ENCODE measurements at regions not wholly inside any gene's neighbourhood (a gene's known extent, or its start where the extent isn't known, plus 50 kb on each side); places are given as distances from the start of the nearest gene placed in this dataset.

DNA sequence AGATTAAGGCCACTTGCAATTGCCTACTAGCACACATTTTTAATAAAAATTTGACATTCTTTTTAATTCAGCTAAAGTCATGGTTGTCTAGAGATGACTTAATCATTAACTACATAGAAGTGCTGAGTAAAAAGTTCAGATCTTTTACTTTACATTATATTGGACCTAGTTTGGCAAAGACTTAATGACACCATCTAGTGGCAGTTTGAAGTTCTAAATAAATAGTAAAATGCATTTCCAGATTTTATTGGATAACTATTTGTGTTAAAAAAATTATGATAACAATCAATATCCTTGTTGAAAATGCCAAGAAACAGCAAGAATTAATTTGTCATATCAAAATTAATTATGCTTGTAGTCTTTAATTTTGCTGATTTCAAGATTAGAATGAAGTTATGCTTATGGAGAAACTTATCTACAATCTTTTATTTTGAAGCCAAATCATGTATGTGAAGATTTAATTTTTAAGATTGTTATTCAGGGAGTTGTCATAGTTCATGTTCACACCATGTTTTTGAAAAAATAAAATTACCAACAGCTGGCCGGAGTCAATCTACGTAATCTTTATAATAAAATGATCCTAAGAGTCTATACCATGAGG lies 69.6 kb upstream of the PJA2 start:
- CTCF ChIA-PET, result interaction anchor here (0.8 to 1.0 kb wide), 2 partner anchors 10 to 199 kb away, joined by 3 read pairs; no protein-coding TSS in a partner anchor

GRCh38 chr5:109478830-109479229 lies 69.1 kb upstream of the PJA2 start:
- Mint-ChIP-seq H3K36me3 (ENCODE audit: low read depth) (no peaks in the 10 kb centered on the region), H3K9me3 (no peaks in the 10 kb centered on the region), H3K4me3 (no peak overlapping the region), H3K27me3 (ENCODE audit: low read depth) (no peaks in the 10 kb centered on the region), H3K27ac (no peak overlapping the region), H3K4me1 (ENCODE audit: low read depth) (no peaks in the 10 kb centered on the region)
- CTCF ChIA-PET, result interaction anchor here (0.8 to 1.0 kb wide), 2 partner anchors 9 to 198 kb away, joined by 3 read pairs; no protein-coding TSS in a partner anchor
- DNase-seq, result no peak
- intact Hi-C loops (cut with micrococcal nuclease), result loop anchor here (1.0 to 10.0 kb wide), 6 partner anchors 175 to 1214 kb away; no protein-coding TSS in a partner anchor

More for the DNA sequence above, 69.6 kb upstream of the PJA2 start:
- Mint-ChIP-seq H3K27ac (no peak overlapping the region), H3K9me3 (no peaks in the 10 kb centered on the region), H3K36me3 (ENCODE audit: low read depth) (no peaks in the 10 kb centered on the region), H3K4me3 (no peak overlapping the region), H3K4me1 (ENCODE audit: low read depth) (no peaks in the 10 kb centered on the region), H3K27me3 (ENCODE audit: low read depth) (no peaks in the 10 kb centered on the region)
- no peak for DNase-seq
- intact Hi-C loops (cut with micrococcal nuclease), result loop anchor here (1.0 to 10.0 kb wide), 5 partner anchors 175 to 1215 kb away; no protein-coding TSS in a partner anchor

GRCh38 chr5:109476292-109476691 lies 66.5 kb upstream of the PJA2 start:
- CTCF ChIA-PET, result no interaction called here
- intact Hi-C loops (cut with micrococcal nuclease), result loop anchor here (10.0 kb wide), 1 partner anchor 1211 kb away; no protein-coding TSS in a partner anchor
- H3K4me3 Mint-ChIP-seq, result no peak overlapping the region
- DNase-seq, result no peak
- peaks cover 4% of the 10 kb centered on the region for H3K27me3 Mint-ChIP-seq (ENCODE audit: low read depth)
- no peak overlapping the region for H3K27ac Mint-ChIP-seq
- H3K36me3 Mint-ChIP-seq (ENCODE audit: low read depth), result no peaks in the 10 kb centered on the region
- no peaks in the 10 kb centered on the region for H3K4me1 Mint-ChIP-seq (ENCODE audit: low read depth)
- no peaks in the 10 kb centered on the region for H3K9me3 Mint-ChIP-seq

DNA sequence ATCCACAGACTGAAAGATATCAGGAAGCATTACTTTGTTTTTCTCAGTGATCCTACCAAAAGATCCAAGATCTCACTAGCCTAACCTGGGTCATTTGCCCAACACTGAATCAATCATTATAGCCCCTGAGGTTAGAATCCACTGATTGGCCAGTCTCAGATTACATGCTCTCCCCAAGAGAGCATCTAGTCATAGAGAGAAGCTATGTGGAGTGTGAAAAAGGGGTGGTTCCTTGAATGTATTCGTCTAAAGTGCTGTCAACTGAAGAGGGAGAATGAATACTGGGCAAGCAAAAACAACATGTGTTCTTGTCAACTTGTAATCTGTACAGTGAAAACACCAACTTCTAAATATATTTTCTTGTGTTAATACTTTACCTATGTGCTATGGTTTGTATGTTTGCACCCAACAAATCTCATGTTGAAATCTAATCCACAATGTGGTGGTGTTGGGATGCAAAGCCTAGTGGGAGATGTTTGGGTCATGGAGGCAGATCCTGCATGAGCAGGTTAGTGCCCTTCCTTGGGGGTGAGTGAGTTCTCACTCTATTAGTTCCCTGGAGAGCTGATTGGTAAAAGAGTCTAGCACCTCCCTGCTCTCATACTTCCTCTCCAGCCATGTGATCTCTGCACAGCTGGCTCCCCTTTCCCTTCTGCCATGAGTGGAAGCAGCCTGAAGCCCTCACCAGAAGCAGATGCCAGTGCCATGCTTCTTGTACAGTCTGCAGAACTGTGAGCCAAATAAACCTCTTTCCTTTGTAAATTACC lies 60.3 kb upstream of the PJA2 start:
- CTCF ChIA-PET, result interaction anchor here (0.7 to 1.3 kb wide), 3 partner anchors 9 to 827 kb away, joined by 3 read pairs; no protein-coding TSS in a partner anchor
- Mint-ChIP-seq H3K4me1 (ENCODE audit: low read depth) (peaks cover 5% of the 10 kb centered on the region), H3K27me3 (ENCODE audit: low read depth) (peaks cover 7% of the 10 kb centered on the region), H3K9me3 (no peaks in the 10 kb centered on the region), H3K36me3 (ENCODE audit: low read depth) (no peaks in the 10 kb centered on the region), H3K27ac (no peak overlapping the region), H3K4me3 (no peak overlapping the region)
- intact Hi-C loops (cut with micrococcal nuclease), result loop anchor here (2.0 to 10.0 kb wide), 2 partner anchors 827 to 1205 kb away; no protein-coding TSS in a partner anchor
- no peak for DNase-seq

GRCh38 chr5:109468737-109469420 lies 59.1 kb upstream of the PJA2 start:
- DNase-seq, result peak; percentile 90
- intact Hi-C loops (cut with micrococcal nuclease), result loop anchor here (1.0 to 2.0 kb wide), 2 partner anchors 826 to 947 kb away; no protein-coding TSS in a partner anchor
- CTCF ChIA-PET, result interaction anchor here (0.6 kb wide), 1 partner anchor 647 kb away, joined by 3 read pairs; no protein-coding TSS in a partner anchor
- Mint-ChIP-seq H3K27me3 (ENCODE audit: low read depth) (peaks cover 7% of the 10 kb centered on the region), H3K36me3 (ENCODE audit: low read depth) (no peaks in the 10 kb centered on the region), H3K4me3 (no peak overlapping the region), H3K4me1 (ENCODE audit: low read depth) (peaks cover 5% of the 10 kb centered on the region), H3K27ac (no peak overlapping the region), H3K9me3 (no peaks in the 10 kb centered on the region)

DNA sequence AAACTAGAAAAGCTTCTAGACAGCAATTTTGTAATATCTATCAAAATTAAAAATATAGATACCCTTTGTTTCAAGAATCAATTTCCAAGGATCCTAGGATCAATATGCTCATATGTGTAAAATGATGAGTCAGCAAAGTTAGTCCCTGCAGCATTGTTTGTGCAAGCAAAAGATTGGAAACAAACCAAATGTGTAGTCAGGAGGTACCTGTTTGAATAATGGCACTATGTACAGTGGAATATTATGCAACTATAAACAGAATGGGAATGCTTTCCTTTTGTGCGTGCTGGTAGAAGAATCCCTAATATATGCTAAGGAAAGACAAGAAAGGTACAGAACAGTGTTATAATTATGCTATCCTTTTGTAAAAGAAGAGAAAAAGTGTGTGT lies 58.5 kb upstream of the PJA2 start:
- CTCF ChIA-PET, result no interaction called here

DNA sequence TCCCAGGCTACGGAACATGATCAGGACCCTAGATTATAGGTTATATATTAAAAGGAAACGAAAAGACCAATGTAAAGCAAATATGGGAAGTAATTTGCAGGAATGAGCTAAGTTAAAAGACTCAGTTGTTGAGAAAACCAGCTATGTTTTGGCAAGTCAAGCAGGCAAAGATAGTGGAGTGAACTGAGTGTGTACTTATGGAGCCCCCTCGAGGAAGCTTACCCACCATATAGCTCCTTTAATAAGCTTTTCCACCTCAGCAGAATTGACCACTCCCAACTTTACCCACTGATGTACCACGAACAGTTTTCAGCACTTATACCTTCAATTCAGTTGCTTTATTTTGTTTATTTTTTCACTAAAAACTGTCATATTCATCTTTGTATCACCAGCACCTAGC lies 57.3 kb upstream of the PJA2 start:
- H3K4me3 Mint-ChIP-seq, result no peak overlapping the region
- no peak for DNase-seq
- H3K27me3 Mint-ChIP-seq (ENCODE audit: low read depth), result peaks cover 6% of the 10 kb centered on the region
- peaks cover 5% of the 10 kb centered on the region for H3K4me1 Mint-ChIP-seq (ENCODE audit: low read depth)
- H3K36me3 Mint-ChIP-seq (ENCODE audit: low read depth), result no peaks in the 10 kb centered on the region
- CTCF ChIA-PET, result interaction anchor here (0.6 kb wide), 1 partner anchor 1897 kb away, joined by 4 read pairs; no protein-coding TSS in a partner anchor
- intact Hi-C loops (cut with micrococcal nuclease), result no loop called here
- H3K9me3 Mint-ChIP-seq, result no peaks in the 10 kb centered on the region
- H3K27ac Mint-ChIP-seq, result no peak overlapping the region

More for the DNA sequence above, 58.5 kb upstream of the PJA2 start:
- H3K4me1 Mint-ChIP-seq (ENCODE audit: low read depth), result peaks cover 5% of the 10 kb centered on the region
- no peaks in the 10 kb centered on the region for H3K9me3 Mint-ChIP-seq
- no peak overlapping the region for H3K27ac Mint-ChIP-seq
- peaks cover 7% of the 10 kb centered on the region for H3K27me3 Mint-ChIP-seq (ENCODE audit: low read depth)
- intact Hi-C loops (cut with micrococcal nuclease), result loop anchor here (1.0 to 2.0 kb wide), 2 partner anchors 825 to 946 kb away; no protein-coding TSS in a partner anchor
- no peak overlapping the region for H3K4me3 Mint-ChIP-seq
- DNase-seq, result no peak
- no peaks in the 10 kb centered on the region for H3K36me3 Mint-ChIP-seq (ENCODE audit: low read depth)
